ENCODE measurements at regions not wholly inside any gene's neighbourhood (a gene's known extent, or its start where the extent isn't known, plus 50 kb on each side); places are given as distances from the start of the nearest gene placed in this dataset.
"Not testable (repeated sequence)": the region's sequence is repeated elsewhere in the genome, so short reads cannot be mapped to it uniquely, and the experiment has no call there.

GRCh38 chr5:130923543-130924124 is 241.4 kb downstream of the HINT1 start:
- in situ Hi-C loops (cut with HindIII; ENCODE audit: low sequenced_read_pairs): no loop called here
- no peak overlapping the region for H3K4me3 ChIP-seq (ENCODE audit: low read depth, low read length)
- DNase-seq (ENCODE audit: low read depth, low spot score): no peak
- TF ChIP-seq, protein P1, sequence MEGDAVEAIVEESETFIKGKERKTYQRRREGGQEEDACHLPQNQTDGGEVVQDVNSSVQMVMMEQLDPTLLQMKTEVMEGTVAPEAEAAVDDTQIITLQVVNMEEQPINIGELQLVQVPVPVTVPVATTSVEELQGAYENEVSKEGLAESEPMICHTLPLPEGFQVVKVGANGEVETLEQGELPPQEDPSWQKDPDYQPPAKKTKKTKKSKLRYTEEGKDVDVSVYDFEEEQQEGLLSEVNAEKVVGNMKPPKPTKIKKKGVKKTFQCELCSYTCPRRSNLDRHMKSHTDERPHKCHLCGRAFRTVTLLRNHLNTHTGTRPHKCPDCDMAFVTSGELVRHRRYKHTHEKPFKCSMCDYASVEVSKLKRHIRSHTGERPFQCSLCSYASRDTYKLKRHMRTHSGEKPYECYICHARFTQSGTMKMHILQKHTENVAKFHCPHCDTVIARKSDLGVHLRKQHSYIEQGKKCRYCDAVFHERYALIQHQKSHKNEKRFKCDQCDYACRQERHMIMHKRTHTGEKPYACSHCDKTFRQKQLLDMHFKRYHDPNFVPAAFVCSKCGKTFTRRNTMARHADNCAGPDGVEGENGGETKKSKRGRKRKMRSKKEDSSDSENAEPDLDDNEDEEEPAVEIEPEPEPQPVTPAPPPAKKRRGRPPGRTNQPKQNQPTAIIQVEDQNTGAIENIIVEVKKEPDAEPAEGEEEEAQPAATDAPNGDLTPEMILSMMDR (IDR thresholded peaks at IDR 0.05; ENCODE audit: low read depth, low read length): no peak

DNA sequence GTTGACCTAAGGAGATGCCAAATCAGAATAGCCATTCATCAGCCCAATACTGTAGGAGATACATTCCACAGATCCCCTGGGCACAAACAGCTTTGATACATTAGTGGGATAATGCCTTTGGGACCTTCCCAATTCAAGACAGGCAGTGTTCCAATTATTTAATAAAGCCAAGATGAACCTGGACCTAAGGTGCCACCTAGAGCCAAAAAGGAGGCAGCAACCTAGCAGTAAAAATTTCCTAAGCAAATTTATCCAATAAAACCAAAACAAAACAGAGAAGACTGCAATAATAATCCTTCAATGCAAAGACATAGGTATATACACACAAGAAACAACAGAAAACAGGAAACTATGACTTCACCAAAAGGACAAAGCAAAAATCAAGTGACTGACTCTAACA is 253.0 kb downstream of the HINT1 start:
- DNase-seq (ENCODE audit: low read depth, low spot score): no peak
- in situ Hi-C loops (cut with HindIII; ENCODE audit: low sequenced_read_pairs): no loop called here
- H3K4me3 ChIP-seq (ENCODE audit: low read depth, low read length): no peak overlapping the region
- TF ChIP-seq, protein P1 (IDR thresholded peaks at IDR 0.05; ENCODE audit: low read depth, low read length): peak; percentile 2

DNA sequence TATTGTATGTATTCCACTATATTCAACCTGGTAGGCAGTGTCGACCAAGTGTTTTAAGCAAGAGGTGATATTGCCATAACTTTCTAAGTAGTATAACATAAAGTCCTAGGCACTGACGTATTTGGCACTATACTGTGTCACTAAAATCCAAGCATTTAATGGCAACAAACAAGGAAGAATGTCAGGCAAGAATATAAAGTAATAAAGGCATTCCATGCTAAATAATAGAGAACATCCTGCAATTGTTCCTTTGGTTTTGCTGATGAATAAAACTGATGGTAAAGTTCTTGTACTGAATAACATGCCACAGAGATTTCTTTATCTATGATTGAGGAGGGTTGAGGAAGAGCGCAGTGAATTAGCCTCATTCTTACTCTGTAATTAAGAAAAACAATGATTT is 256.9 kb downstream of the HINT1 start:
- H3K4me3 ChIP-seq (ENCODE audit: low read depth, low read length): no peak overlapping the region
- DNase-seq (ENCODE audit: low read depth, low spot score): no peak
- TF ChIP-seq, protein P1 (IDR thresholded peaks at IDR 0.05; ENCODE audit: low read depth, low read length): no peak
- in situ Hi-C loops (cut with HindIII; ENCODE audit: low sequenced_read_pairs): no loop called here

GRCh38 chr5:130897537-130898195 is 267.4 kb downstream of the HINT1 start:
- DNase-seq (ENCODE audit: low read depth, low spot score); H3K4me3 ChIP-seq (ENCODE audit: low read depth, low read length); in situ Hi-C loops (cut with HindIII; ENCODE audit: low sequenced_read_pairs): not testable (repeated sequence)

DNA sequence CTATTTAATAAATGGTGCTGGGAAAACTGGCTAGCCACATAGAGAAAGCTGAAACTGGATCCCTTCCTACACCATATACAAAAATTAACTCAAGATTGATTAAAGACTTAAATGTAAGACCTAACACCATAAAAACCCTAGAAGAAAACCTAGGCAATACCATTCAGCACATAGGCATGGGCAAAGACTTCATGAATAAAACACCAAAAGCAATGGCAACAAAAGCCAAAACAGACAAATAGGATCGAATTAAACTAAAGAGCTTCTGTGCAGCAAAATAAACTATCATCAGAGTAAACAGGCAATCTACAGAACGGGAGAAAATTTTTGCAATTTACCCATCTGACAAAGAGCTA is 267.9 kb downstream of the HINT1 start:
- DNase-seq (ENCODE audit: low read depth, low spot score); H3K4me3 ChIP-seq (ENCODE audit: low read depth, low read length); in situ Hi-C loops (cut with HindIII; ENCODE audit: low sequenced_read_pairs): not testable (repeated sequence)

DNA sequence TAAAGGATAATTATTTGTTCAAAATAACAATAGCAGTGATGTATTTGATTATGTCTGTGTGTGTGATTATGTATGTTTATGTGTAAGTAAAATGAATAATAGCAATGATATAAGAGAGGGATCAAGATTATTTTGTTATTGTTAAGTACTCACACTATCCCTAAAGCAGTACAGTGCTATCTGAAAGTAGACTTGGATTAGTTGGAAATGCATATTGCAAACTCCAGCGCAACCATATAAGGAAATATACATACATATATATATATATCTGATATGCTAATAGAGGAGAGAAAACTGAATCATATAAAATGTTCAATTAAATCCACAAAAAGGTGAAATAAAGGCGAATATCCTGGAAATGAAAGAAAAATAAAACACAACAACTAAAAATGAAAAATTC is 268.4 kb downstream of the HINT1 start:
- TF ChIP-seq, protein P1 (IDR thresholded peaks at IDR 0.05; ENCODE audit: low read depth, low read length): no peak
- DNase-seq (ENCODE audit: low read depth, low spot score): no peak
- in situ Hi-C loops (cut with HindIII; ENCODE audit: low sequenced_read_pairs): no loop called here

GRCh38 chr5:130893006-130893405 is 272.1 kb downstream of the HINT1 start:
- no peak for DNase-seq (ENCODE audit: low read depth, low spot score)
- in situ Hi-C loops (cut with HindIII; ENCODE audit: low sequenced_read_pairs): no loop called here
- TF ChIP-seq, protein P1 (IDR thresholded peaks at IDR 0.05; ENCODE audit: low read depth, low read length): no peak
- H3K4me3 ChIP-seq (ENCODE audit: low read depth, low read length): no peak overlapping the region

More for the DNA sequence above, 268.4 kb downstream of the HINT1 start:
- no peak overlapping the region for H3K4me3 ChIP-seq (ENCODE audit: low read depth, low read length)
